Stomach (tissue), 4 donors: ENCODE measurements at regions not wholly inside any gene's neighbourhood (a gene's known extent, or its start where the extent isn't known, plus 50 kb on each side); places are given as distances from the start of the nearest gene placed in this dataset.

Source experiments
- CTCF ChIP-seq, 7 experiments: fragments of 450-650 bp in 4 of 7; fragments of 200-600 bp in 3 of 7; sonication (generic) in 3 of 7; IDR thresholded peaks; one replicate each; pipeline ENCODE4 v1.5.1; 2016 to 2019; ENCODE audit warnings: antibody characterized with exemption in 7 of 7, control low read depth in 2 of 7, mild to moderate bottlenecking in 1 of 7
- EP300 ChIP-seq: sonication (generic); formaldehyde crosslinking; IDR thresholded peaks from one replicate; pipeline ENCODE4 v1.6.1; 2017; ENCODE audit warnings: antibody characterized with exemption

DNA sequence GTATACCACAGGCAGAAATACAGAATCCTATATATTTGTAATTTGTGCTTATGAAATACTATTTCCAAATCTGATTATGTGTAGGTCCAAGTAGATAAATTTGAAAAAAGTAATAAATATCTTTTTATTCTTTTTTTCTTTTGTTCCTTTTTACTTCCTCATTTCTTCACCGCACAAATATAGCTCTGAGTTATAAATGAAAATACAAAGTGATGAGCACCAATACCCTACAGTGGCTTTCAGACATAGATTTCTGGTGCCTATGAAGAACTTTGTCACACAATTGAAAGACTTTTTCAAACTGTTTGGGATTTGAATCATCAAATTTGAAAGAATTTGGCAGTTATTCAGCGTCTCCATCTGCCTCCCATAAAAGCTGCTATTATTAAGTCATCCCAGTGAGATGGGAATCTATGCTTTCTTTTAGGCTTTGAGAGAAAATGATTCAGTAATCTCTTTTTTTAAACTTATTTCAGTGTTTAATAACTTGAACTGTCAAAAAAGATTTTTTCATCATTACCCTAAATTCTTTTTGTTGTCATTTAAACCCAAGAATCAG lies 363.6 kb upstream of the GOLIM4 start:
- TF ChIP-seq EP300 (no peak), CTCF (IDR thresholded peaks at IDR 0.05) (no peak)
